HFF-Myc (cell line): ENCODE measurements at regions not wholly inside any gene's neighbourhood (a gene's known extent, or its start where the extent isn't known, plus 50 kb on each side); places are given as distances from the start of the nearest gene placed in this dataset.

Source experiments
- DNase-seq: peaks from one replicate; pipeline ENCODE4 v3.0.0-alpha.2; 2011; ENCODE audit warnings: low read depth; ENCODE audit errors: extremely low read depth
- H3K4me3 ChIP-seq: replicated peaks from 2 replicates; pipeline ENCODE4 v1.5.1; 2011; ENCODE audit warnings: low read depth, mild to moderate bottlenecking, control low read depth, low read length
- TF ChIP-seq, protein P1 (sequence below): IDR thresholded peaks from 2 replicates; pipeline ENCODE4 v1.5.1; 2012; ENCODE audit warnings: mild to moderate bottlenecking, low read depth, low read length, control low read depth; ENCODE audit errors: missing control alignments

DNA sequence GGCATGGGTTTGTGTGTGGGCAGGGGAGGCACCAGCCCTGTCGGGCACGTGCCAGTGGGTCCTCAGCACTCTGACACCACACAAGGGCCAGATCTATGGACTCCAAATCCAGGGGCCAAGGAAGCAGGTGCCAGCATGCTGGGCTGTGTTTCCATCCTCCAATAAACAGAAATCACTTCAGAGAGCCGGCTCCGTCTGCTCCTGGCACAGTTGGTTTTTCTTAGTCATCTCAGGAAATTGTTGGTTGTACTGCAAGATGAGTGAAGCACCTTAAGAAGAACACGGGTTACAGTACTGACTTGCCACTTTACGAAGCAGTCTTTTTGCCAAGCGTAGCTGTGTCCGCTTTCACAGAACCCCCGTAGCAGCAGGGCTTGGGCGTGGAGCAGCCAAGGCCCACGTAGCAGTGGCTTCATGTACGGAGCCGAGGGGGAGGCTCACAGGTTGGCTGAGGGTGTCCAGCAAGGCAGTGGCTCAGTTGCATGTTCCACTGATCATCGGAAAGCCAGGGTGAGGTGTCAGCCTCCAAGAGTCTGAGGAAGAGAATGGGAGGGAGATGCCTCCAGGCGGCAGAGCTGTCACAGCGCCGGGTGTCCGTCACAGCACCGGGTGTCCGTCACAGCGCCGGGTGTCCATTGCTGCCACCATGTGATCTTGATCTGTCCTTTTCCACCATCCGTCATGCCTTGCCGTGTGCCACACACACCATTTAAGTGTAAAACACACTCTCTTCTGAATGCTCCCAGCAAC, 314.9 kb downstream of the CTTN start:
- no peak for DNase-seq
- H3K4me3 ChIP-seq: no peak overlapping the region
- TF ChIP-seq, protein P1, sequence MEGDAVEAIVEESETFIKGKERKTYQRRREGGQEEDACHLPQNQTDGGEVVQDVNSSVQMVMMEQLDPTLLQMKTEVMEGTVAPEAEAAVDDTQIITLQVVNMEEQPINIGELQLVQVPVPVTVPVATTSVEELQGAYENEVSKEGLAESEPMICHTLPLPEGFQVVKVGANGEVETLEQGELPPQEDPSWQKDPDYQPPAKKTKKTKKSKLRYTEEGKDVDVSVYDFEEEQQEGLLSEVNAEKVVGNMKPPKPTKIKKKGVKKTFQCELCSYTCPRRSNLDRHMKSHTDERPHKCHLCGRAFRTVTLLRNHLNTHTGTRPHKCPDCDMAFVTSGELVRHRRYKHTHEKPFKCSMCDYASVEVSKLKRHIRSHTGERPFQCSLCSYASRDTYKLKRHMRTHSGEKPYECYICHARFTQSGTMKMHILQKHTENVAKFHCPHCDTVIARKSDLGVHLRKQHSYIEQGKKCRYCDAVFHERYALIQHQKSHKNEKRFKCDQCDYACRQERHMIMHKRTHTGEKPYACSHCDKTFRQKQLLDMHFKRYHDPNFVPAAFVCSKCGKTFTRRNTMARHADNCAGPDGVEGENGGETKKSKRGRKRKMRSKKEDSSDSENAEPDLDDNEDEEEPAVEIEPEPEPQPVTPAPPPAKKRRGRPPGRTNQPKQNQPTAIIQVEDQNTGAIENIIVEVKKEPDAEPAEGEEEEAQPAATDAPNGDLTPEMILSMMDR: no peak

DNA sequence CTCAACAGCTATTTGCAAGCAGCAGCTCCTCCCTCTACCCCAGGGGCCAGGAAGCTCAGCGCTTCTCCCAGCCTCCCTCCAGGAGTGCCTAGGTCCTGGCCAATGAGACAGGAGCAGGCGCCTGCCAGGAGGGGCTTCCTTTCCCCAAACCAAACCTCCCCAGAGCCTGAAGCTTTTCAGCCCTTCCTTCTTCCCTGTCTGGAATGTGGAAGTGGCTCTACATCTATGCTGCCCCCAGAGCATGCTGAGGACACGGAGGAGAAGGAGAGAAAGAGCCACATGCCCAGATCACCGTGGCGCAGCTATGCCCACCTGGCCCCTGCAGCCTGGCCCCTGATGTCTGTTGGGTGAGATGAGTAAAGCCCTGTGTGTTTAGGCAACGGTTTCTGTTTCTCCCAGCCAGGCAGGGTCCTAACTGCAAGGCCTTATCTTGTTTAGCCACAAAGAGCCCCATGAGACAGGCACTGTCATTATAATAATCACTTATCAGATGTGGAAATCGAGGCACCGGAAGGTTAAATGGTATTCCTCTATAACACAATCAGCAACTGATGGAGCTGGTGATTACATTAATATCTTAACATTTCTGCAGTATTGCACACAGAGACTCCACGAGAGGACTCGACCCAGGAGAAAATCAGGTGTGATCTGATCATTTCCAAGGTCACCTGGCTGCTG, 315.8 kb downstream of the CTTN start:
- H3K4me3 ChIP-seq: no peak overlapping the region
- TF ChIP-seq, protein P1: no peak
- DNase-seq: no peak

DNA sequence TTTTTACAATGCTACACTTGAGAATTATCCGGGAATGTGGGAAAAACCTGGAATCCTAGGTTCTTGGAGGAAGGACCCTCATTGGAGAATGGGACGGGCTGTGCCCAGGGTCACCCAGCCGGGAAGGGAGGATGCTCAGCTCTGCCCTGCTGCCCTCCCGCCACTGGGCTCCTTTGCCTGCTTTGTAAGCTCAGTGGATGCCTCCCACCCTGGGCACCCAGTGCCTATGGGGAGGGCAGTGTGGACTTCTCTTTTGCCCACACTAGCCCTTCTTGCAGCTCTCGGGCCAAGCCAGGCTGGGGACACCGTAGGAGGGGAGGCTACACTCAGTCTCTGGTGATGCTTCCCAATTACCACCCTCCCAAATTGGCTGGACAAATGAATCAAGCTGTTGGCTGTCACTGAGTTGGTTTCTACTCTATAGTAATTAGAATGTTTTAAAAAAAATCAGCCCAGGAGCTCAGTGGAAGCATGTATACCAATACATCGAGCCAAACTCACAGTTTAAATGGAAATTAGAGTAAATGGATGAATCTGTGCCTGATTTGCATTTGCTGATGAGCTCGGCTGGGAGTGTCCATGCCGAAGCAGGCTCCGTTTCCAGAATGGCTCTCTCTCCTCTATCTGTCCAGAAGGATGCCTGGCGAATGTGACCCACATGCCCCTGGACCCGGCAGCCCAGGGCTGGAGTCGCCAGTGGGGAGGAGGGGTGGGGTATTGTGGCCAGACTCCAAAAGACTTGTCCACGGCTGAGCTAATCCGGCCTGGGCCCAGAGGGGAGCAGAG, 317.0 kb downstream of the CTTN start:
- H3K4me3 ChIP-seq: no peak overlapping the region
- TF ChIP-seq, protein P1: no peak
- no peak for DNase-seq

DNA sequence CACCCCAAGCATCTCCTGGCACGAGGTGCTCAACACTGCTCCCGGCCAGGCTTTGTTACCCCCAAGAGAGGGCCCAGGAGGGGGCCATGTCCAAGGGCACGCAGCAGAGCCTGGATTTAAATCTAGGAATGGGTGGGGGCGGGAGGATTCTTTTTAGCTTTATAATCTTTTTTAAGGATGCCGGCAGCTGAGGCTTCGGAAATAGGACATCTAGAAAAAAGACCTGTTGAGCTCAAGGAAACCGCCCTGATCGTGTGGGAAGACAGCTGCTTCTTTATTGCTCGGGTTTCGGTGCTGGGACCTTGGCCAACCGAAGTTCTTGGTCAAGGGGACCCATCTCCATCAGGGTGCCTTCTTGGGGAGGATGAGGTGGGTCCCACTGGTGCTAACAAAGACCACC, 317.9 kb downstream of the CTTN start:
- no peak for DNase-seq
- H3K4me3 ChIP-seq: no peak overlapping the region
- TF ChIP-seq, protein P1: no peak

DNA sequence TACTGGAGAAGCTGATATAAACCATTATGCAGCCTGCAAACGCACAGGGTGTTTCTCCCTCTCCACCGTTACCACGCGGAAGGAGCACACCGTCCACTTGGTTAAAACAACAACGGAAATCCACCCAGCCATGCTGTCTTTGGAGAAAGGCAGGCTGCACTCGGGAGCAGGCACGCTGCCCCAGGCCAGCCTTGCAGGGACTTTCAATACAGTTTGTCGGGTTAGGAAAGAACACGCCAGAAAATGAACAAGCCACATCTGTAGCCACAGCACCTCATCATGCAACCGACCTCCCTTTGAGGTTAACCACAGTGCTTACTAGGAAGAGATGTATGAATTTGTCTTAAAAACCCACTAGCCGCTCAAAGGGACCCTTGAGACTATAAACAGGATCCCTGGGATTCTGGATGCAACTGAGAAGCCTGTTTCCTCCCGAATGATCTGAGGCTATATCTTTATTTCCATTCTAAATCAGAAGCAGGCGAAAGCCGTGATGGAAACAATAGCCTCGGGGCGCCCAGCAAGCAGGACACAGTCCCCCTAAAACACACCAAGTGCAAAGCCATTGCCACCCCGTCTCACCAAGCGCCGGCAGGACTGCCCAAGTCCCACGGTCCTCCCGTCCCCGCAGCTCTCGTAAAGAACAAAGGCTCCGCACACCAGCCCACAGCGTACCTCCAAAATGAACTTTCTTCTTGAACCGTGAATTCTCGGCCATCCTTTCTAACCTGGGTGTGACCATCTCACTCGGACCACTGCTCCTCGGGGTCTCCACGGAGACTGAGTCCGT, 318.9 kb downstream of the CTTN start:
- TF ChIP-seq, protein P1: no peak
- no peak overlapping the region for H3K4me3 ChIP-seq
- DNase-seq: no peak

DNA sequence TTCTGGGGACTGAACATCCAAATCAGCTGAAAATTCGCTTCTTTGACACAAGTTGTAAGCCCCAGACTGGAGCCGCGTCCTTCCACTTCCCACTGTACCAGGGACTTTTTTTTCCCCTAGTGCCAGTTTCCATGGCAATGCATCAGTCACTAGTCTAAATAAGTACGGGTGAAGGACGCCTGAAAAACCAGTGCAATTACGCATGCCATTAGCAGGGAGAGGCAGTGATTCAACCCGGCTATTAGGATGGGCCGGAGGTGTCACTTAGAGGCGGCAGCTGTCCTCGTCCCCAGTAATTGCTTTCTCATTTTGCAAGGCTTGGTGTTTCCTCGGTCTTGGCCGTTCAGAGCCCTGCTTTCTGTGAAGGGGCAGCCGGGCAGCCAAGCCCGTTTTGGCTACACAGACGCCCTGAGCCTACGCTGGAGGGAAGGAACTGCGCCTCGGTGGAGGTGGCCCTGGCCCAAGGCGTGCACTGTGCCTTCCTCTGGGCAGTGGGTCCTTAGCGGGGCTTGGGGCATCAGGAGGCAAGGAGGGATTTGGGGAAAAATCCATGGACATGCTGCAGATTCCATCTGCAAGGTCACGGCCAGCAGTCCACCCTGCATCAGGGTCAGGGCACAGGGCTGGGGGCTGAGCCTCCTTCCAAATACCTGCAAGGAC, 319.7 kb downstream of the CTTN start:
- TF ChIP-seq, protein P1: no peak
- DNase-seq: no peak
- H3K4me3 ChIP-seq: no peak overlapping the region
